SU-DHL-6 (cell line): ENCODE measurements at regions not wholly inside any gene's neighbourhood (a gene's known extent, or its start where the extent isn't known, plus 50 kb on each side); places are given as distances from the start of the nearest gene placed in this dataset.

Source experiments
- CTCF ChIP-seq: fragments of 200-600 bp; sonication (generic); IDR thresholded peaks from one replicate; pipeline ENCODE4 v1.5.1; 2017; ENCODE audit warnings: antibody characterized with exemption, mild to moderate bottlenecking, low read length, moderate library complexity; ENCODE audit not compliant: insufficient read depth, poor library complexity, severe bottlenecking
- EZH2phosphoT487 ChIP-seq: fragments of 200-600 bp; sonication (generic), shearing (Covaris generic); conservative IDR thresholded peaks from 2 replicates; pipeline ENCODE4 v1.6.1; 2018; ENCODE audit warnings: mild to moderate bottlenecking, antibody characterized with exemption, low read length, moderate library complexity, mixed read lengths

- no peak for TF ChIP-seq CTCF
- no peak for TF ChIP-seq EZH2phosphoT487
These were observed 119.4 kb upstream of the MSX1 start for GRCh38 chr4:4740071-4740470.
